ENCODE measurements at regions not wholly inside any gene's neighbourhood (a gene's known extent, or its start where the extent isn't known, plus 50 kb on each side); places are given as distances from the start of the nearest gene placed in this dataset.

- H3K27ac Mint-ChIP-seq (ENCODE audit: unreplicated experiment): no peak overlapping the region
- no peaks in the 10 kb centered on the region for H3K4me1 Mint-ChIP-seq (ENCODE audit: low read depth, unreplicated experiment)
- peaks cover 3% of the 10 kb centered on the region for H3K27me3 Mint-ChIP-seq (ENCODE audit: unreplicated experiment)
- DNase-seq: no peak
- no peak overlapping the region for H3K4me3 Mint-ChIP-seq (ENCODE audit: unreplicated experiment)
- H3K36me3 Mint-ChIP-seq (ENCODE audit: unreplicated experiment): peaks cover 9% of the 10 kb centered on the region
- TF ChIP-seq, protein P1, sequence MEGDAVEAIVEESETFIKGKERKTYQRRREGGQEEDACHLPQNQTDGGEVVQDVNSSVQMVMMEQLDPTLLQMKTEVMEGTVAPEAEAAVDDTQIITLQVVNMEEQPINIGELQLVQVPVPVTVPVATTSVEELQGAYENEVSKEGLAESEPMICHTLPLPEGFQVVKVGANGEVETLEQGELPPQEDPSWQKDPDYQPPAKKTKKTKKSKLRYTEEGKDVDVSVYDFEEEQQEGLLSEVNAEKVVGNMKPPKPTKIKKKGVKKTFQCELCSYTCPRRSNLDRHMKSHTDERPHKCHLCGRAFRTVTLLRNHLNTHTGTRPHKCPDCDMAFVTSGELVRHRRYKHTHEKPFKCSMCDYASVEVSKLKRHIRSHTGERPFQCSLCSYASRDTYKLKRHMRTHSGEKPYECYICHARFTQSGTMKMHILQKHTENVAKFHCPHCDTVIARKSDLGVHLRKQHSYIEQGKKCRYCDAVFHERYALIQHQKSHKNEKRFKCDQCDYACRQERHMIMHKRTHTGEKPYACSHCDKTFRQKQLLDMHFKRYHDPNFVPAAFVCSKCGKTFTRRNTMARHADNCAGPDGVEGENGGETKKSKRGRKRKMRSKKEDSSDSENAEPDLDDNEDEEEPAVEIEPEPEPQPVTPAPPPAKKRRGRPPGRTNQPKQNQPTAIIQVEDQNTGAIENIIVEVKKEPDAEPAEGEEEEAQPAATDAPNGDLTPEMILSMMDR (IDR thresholded peaks at IDR 0.05; ENCODE audit: partially characterized antibody, unreplicated experiment): no peak
- no peaks in the 10 kb centered on the region for H3K9me3 Mint-ChIP-seq (ENCODE audit: unreplicated experiment)
These were observed 160.4 kb downstream of the UACA start for GRCh38 chr15:70602834-70603560.

- TF ChIP-seq, protein P1 (IDR thresholded peaks at IDR 0.05; ENCODE audit: partially characterized antibody, unreplicated experiment): no peak
- H3K36me3 Mint-ChIP-seq (ENCODE audit: unreplicated experiment): peaks cover 9% of the 10 kb centered on the region
- no peak overlapping the region for H3K4me3 Mint-ChIP-seq (ENCODE audit: unreplicated experiment)
- no peaks in the 10 kb centered on the region for H3K9me3 Mint-ChIP-seq (ENCODE audit: unreplicated experiment)
- no peak overlapping the region for H3K27ac Mint-ChIP-seq (ENCODE audit: unreplicated experiment)
- peaks cover 3% of the 10 kb centered on the region for H3K27me3 Mint-ChIP-seq (ENCODE audit: unreplicated experiment)
- no peak for DNase-seq
- H3K4me1 Mint-ChIP-seq (ENCODE audit: low read depth, unreplicated experiment): no peaks in the 10 kb centered on the region
These were observed 161.1 kb downstream of the UACA start for GRCh38 chr15:70602281-70602680.

- TF ChIP-seq, protein P1 (IDR thresholded peaks at IDR 0.05; ENCODE audit: partially characterized antibody, unreplicated experiment): no peak
- Mint-ChIP-seq H3K36me3 (ENCODE audit: unreplicated experiment) (peaks cover 14% of the 10 kb centered on the region), H3K4me3 (ENCODE audit: unreplicated experiment) (no peak overlapping the region), H3K27me3 (ENCODE audit: unreplicated experiment) (peaks cover 3% of the 10 kb centered on the region), H3K4me1 (ENCODE audit: low read depth, unreplicated experiment) (no peaks in the 10 kb centered on the region), H3K27ac (ENCODE audit: unreplicated experiment) (no peak overlapping the region), H3K9me3 (ENCODE audit: unreplicated experiment) (peaks cover 2% of the 10 kb centered on the region)
- no peak for DNase-seq
These were observed 165.4 kb downstream of the UACA start for GRCh38 chr15:70597945-70598344.

GRCh38 chr15:70597056-70597603 is 166.2 kb downstream of the UACA start:
- Mint-ChIP-seq H3K27me3 (ENCODE audit: unreplicated experiment) (no peaks in the 10 kb centered on the region), H3K27ac (ENCODE audit: unreplicated experiment) (no peak overlapping the region), H3K9me3 (ENCODE audit: unreplicated experiment) (peaks cover 2% of the 10 kb centered on the region), H3K4me1 (ENCODE audit: low read depth, unreplicated experiment) (no peaks in the 10 kb centered on the region), H3K4me3 (ENCODE audit: unreplicated experiment) (no peak overlapping the region), H3K36me3 (ENCODE audit: unreplicated experiment) (peaks cover 8% of the 10 kb centered on the region)
- TF ChIP-seq, protein P1 (IDR thresholded peaks at IDR 0.05; ENCODE audit: partially characterized antibody, unreplicated experiment): no peak
- DNase-seq: no peak

DNA sequence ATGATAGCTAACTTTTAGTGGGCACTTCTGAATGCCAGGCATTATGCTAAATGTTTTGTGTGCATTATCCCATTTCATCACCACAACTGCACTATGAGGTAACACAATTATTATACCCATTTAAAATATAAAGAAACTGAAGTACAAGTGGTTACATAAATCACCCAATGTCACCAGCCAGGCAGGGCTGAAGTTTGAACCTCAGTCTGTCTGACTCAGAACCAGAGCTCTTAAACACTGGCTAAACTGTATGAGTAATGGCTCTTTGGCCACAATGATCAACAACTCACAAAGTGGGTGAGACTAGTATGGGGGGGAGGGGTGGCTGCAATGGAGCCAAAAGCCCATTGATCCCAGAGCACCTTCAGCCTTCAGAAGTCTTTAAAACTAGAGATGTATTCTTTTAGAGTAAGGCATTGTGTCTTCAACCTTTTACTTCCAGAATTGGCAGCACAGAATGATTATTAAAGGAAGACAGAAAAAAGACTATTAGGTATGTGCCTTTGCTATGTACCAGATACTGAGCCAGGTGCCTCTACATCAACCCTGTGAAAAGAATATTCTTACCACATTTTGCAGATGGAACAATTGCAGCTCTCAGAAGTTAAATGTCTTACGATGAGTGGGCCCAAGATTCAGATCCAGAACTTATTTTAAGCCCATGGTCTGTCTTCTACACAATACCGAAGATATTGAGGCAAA is 166.9 kb downstream of the UACA start:
- TF ChIP-seq, protein P1 (IDR thresholded peaks at IDR 0.05; ENCODE audit: partially characterized antibody, unreplicated experiment): no peak
- peaks cover 8% of the 10 kb centered on the region for H3K36me3 Mint-ChIP-seq (ENCODE audit: unreplicated experiment)
- DNase-seq: no peak
- peaks cover 2% of the 10 kb centered on the region for H3K9me3 Mint-ChIP-seq (ENCODE audit: unreplicated experiment)
- H3K4me1 Mint-ChIP-seq (ENCODE audit: low read depth, unreplicated experiment): no peaks in the 10 kb centered on the region
- H3K27me3 Mint-ChIP-seq (ENCODE audit: unreplicated experiment): no peaks in the 10 kb centered on the region
- no peak overlapping the region for H3K27ac Mint-ChIP-seq (ENCODE audit: unreplicated experiment)
- H3K4me3 Mint-ChIP-seq (ENCODE audit: unreplicated experiment): no peak overlapping the region
